Activated CD4-positive, alpha-beta T cell treated with anti-CD3 and anti-CD28 coated beads, Interleukin-2, amount 50 U/mL, for 4 hours (primary cell): ENCODE measurements at regions not wholly inside any gene's neighbourhood (a gene's known extent, or its start where the extent isn't known, plus 50 kb on each side); places are given as distances from the start of the nearest gene placed in this dataset.
"Not testable (repeated sequence)": the region's sequence is repeated elsewhere in the genome, so short reads cannot be mapped to it uniquely, and the experiment has no call there.

Experiments used
- DNase-seq, 2 experiments: peaks; one replicate each; pipeline ENCODE4 v3.0.0-alpha.2; 2020

GRCh38 chr9:79037338-79037737 is 534.4 kb upstream of the TLE4 start:
- DNase-seq, result no peak

GRCh38 chr9:79040671-79041070 is 531.1 kb upstream of the TLE4 start:
- DNase-seq, result no peak

GRCh38 chr9:79041266-79041665 is 530.5 kb upstream of the TLE4 start:
- no peak for DNase-seq

- DNase-seq, result no peak
These were observed 527.8 kb upstream of the TLE4 start for GRCh38 chr9:79043916-79044315.

GRCh38 chr9:79046401-79046800 is 525.4 kb upstream of the TLE4 start:
- no peak for DNase-seq

- no peak for DNase-seq
These were observed 522.4 kb upstream of the TLE4 start for GRCh38 chr9:79049371-79049770.

- no peak for DNase-seq
These were observed 518.2 kb upstream of the TLE4 start for GRCh38 chr9:79053598-79053997.

GRCh38 chr9:79054500-79054899 is 517.3 kb upstream of the TLE4 start:
- DNase-seq, result no peak

- DNase-seq, result no peak
These were observed 515.7 kb upstream of the TLE4 start for GRCh38 chr9:79056041-79056440.

GRCh38 chr9:79057576-79057975 is 514.2 kb upstream of the TLE4 start:
- no peak for DNase-seq

- DNase-seq, result no peak
These were observed 511.0 kb upstream of the TLE4 start for GRCh38 chr9:79060766-79061165.

GRCh38 chr9:79061752-79062616 is 509.8 kb upstream of the TLE4 start:
- no peak for DNase-seq

- DNase-seq, result no peak
These were observed 498.6 kb upstream of the TLE4 start for GRCh38 chr9:79073201-79073600.

GRCh38 chr9:79080536-79080935 is 491.2 kb upstream of the TLE4 start:
- no peak for DNase-seq

- no peak for DNase-seq
These were observed 488.1 kb upstream of the TLE4 start for GRCh38 chr9:79083621-79084020.

GRCh38 chr9:79087133-79087532 is 484.6 kb upstream of the TLE4 start:
- no peak for DNase-seq

GRCh38 chr9:79089054-79089560 is 482.7 kb upstream of the TLE4 start:
- no peak for DNase-seq

GRCh38 chr9:79089851-79090250 is 481.9 kb upstream of the TLE4 start:
- DNase-seq, result not testable (repeated sequence)

- not testable (repeated sequence) for DNase-seq
These were observed 468.5 kb upstream of the TLE4 start for GRCh38 chr9:79103257-79103656.

GRCh38 chr9:79104216-79104615 is 467.5 kb upstream of the TLE4 start:
- no peak for DNase-seq

- no peak for DNase-seq
These were observed 466.8 kb upstream of the TLE4 start for GRCh38 chr9:79104951-79105350.

- no peak for DNase-seq
These were observed 463.7 kb upstream of the TLE4 start for GRCh38 chr9:79107911-79108676.

- DNase-seq, result no peak
These were observed 460.1 kb upstream of the TLE4 start for GRCh38 chr9:79111653-79112052.

- no peak for DNase-seq
These were observed 456.6 kb upstream of the TLE4 start for GRCh38 chr9:79115176-79115575.
